H9 (cell line): ENCODE measurements at regions not wholly inside any gene's neighbourhood (a gene's known extent, or its start where the extent isn't known, plus 50 kb on each side); places are given as distances from the start of the nearest gene placed in this dataset.
A peak's percentile ranks its signal among the peaks of the same experiment; 100 is the strongest.

Source experiments
- DNase-seq: peaks from one replicate; pipeline ENCODE4 v3.0.0-alpha.2; 2017
- H2AFZ ChIP-seq: one replicate; pipeline ENCODE4 v1.6.1; 2013; ENCODE audit warnings: mild to moderate bottlenecking, low read length, control low read depth, moderate library complexity
- H2AK5ac ChIP-seq: 2 replicates; pipeline ENCODE4 v1.6.1; 2013; ENCODE audit warnings: low read length, control low read depth, mixed read lengths; ENCODE audit not compliant: insufficient read length
- H2BK120ac ChIP-seq: one replicate; pipeline ENCODE4 v1.6.1; 2013; ENCODE audit warnings: low read depth, mild to moderate bottlenecking, low read length, control low read depth, inconsistent platforms; ENCODE audit not compliant: poor library complexity, severe bottlenecking
- H2BK12ac ChIP-seq: 2 replicates; pipeline ENCODE4 v1.6.1; 2013; ENCODE audit warnings: low read length, control low read depth, mixed read lengths, low read depth; ENCODE audit not compliant: insufficient read length
- H2BK15ac ChIP-seq: 2 replicates; pipeline ENCODE4 v1.6.1; 2013; ENCODE audit warnings: low read depth, low read length, control low read depth
- H2BK20ac ChIP-seq: one replicate; pipeline ENCODE4 v1.6.1; 2013; ENCODE audit warnings: low read depth, mild to moderate bottlenecking, low read length, control low read depth, inconsistent platforms; ENCODE audit not compliant: poor library complexity, severe bottlenecking
- H2BK5ac ChIP-seq: 2 replicates; pipeline ENCODE4 v1.6.1; 2013; ENCODE audit warnings: low read length, control low read depth, mixed read lengths; ENCODE audit not compliant: insufficient read length
- H3K14ac ChIP-seq: 2 replicates; pipeline ENCODE4 v1.6.1; 2013; ENCODE audit warnings: low read length, control low read depth; ENCODE audit not compliant: insufficient read depth
- H3K18ac ChIP-seq: 2 replicates; pipeline ENCODE4 v1.6.1; 2013; ENCODE audit warnings: low read depth, mild to moderate bottlenecking, mixed read lengths, low read length, control low read depth; ENCODE audit not compliant: insufficient read length
- H3K23ac ChIP-seq: 2 replicates; pipeline ENCODE4 v1.6.1; 2013; ENCODE audit warnings: low read length, control low read depth, mixed read lengths, low read depth; ENCODE audit not compliant: insufficient read length
- H3K23me2 ChIP-seq: 2 replicates; pipeline ENCODE4 v1.6.1; 2013; ENCODE audit warnings: low read depth, mild to moderate bottlenecking, mixed read lengths, low read length, control low read depth; ENCODE audit not compliant: insufficient read length, poor library complexity, severe bottlenecking
- H3K27ac ChIP-seq: 2 replicates; pipeline ENCODE4 v1.5.1; 2013; ENCODE audit warnings: low read length, control low read depth, mixed read lengths, low read depth; ENCODE audit not compliant: insufficient read length
- H3K27me3 ChIP-seq: 2 replicates; pipeline ENCODE4 v1.6.1; 2013; ENCODE audit warnings: low read length, control low read depth, inconsistent platforms; ENCODE audit not compliant: insufficient read depth
- H3K4ac ChIP-seq: 2 replicates; pipeline ENCODE4 v1.6.1; 2013; ENCODE audit warnings: low read depth, mild to moderate bottlenecking, control low read depth, inconsistent platforms, low read length, moderate library complexity
- H3K4me1 ChIP-seq: 2 replicates; pipeline ENCODE4 v1.6.1; 2013; ENCODE audit warnings: low read length, control low read depth, inconsistent platforms; ENCODE audit not compliant: insufficient read depth
- H3K4me2 ChIP-seq: 2 replicates; pipeline ENCODE4 v1.6.1; 2013; ENCODE audit warnings: low read length, control low read depth, mixed read lengths; ENCODE audit not compliant: insufficient read length, insufficient read depth
- H3K56ac ChIP-seq: 2 replicates; pipeline ENCODE4 v1.6.1; 2013; ENCODE audit warnings: low read depth, mild to moderate bottlenecking, mixed read lengths, low read length, control low read depth; ENCODE audit not compliant: insufficient read length
- H3K79me1 ChIP-seq: 2 replicates; pipeline ENCODE4 v1.6.1; 2013; ENCODE audit warnings: low read depth, mild to moderate bottlenecking, moderate library complexity, low read length, control low read depth, inconsistent platforms; ENCODE audit not compliant: insufficient read depth, poor library complexity, severe bottlenecking
- H3K79me2 ChIP-seq: 2 replicates; pipeline ENCODE4 v1.6.1; 2013; ENCODE audit warnings: low read length, control low read depth, inconsistent platforms; ENCODE audit not compliant: insufficient read depth
- H3K9ac ChIP-seq: 2 replicates; pipeline ENCODE4 v1.6.1; 2013; ENCODE audit warnings: low read length, control low read depth, mixed read lengths; ENCODE audit not compliant: insufficient read length; ENCODE audit errors: extremely low read depth
- H3K9me3 ChIP-seq: one replicate; pipeline ENCODE4 v1.6.1; 2013; ENCODE audit warnings: low read depth, low read length, inconsistent platforms; ENCODE audit not compliant: control insufficient read depth
- H3T11ph ChIP-seq: one replicate; pipeline ENCODE4 v1.6.1; 2013; ENCODE audit warnings: mild to moderate bottlenecking, low read length, control low read depth, inconsistent platforms
- H4K20me1 ChIP-seq: one replicate; pipeline ENCODE4 v1.6.1; 2013; ENCODE audit not compliant: control insufficient read depth, insufficient read length, insufficient read depth
- H4K5ac ChIP-seq: 2 replicates; pipeline ENCODE4 v1.6.1; 2013; ENCODE audit warnings: low read depth, mild to moderate bottlenecking, mixed read lengths, low read length, control low read depth; ENCODE audit not compliant: insufficient read length
- H4K8ac ChIP-seq: replicated peaks from 2 replicates; pipeline ENCODE4 v1.6.1; 2013; ENCODE audit warnings: low read length, control low read depth, mixed read lengths, low read depth; ENCODE audit not compliant: insufficient read length
- H4K91ac ChIP-seq: 2 replicates; pipeline ENCODE4 v1.6.1; 2013; ENCODE audit warnings: low read depth, mild to moderate bottlenecking, moderate library complexity, mixed read lengths, low read length, control low read depth; ENCODE audit not compliant: insufficient read length
- H3K27ac Mint-ChIP-seq, 3 experiments: 2 replicates in 2 of 3; 3 replicates in 1 of 3; pipeline ENCODE4 v1.8.0; 2020 to 2021; ENCODE audit warnings: mixed read lengths in 3 of 3, mild to moderate bottlenecking in 1 of 3, moderate library complexity in 1 of 3
- H3K27me3 Mint-ChIP-seq: 2 replicates; pipeline ENCODE4 v1.8.0; 2021; ENCODE audit warnings: low read depth, mild to moderate bottlenecking, moderate library complexity, mixed read lengths
- H3K36me3 Mint-ChIP-seq, 3 experiments: 2 replicates in 2 of 3; 3 replicates in 1 of 3; pipeline ENCODE4 v1.8.0; 2020 to 2021; ENCODE audit warnings: low read depth in 3 of 3, mixed read lengths in 3 of 3; ENCODE audit not compliant: insufficient read depth in 1 of 3
- H3K4me1 Mint-ChIP-seq, 2 experiments: 2 replicates each; pipeline ENCODE4 v1.8.0; 2020; ENCODE audit warnings: mixed read lengths in 2 of 2
- H3K4me3 Mint-ChIP-seq, 2 experiments: 2 replicates in 1 of 2; 3 replicates in 1 of 2; pipeline ENCODE4 v1.8.0; 2020 to 2021; ENCODE audit warnings: mild to moderate bottlenecking in 2 of 2, mixed read lengths in 2 of 2, moderate library complexity in 1 of 2
- H3K9me3 Mint-ChIP-seq, 2 experiments: 2 replicates in 1 of 2; 3 replicates in 1 of 2; pipeline ENCODE4 v1.8.0; 2020; ENCODE audit warnings: mild to moderate bottlenecking in 2 of 2, mixed read lengths in 2 of 2, moderate library complexity in 1 of 2
- CTCF ChIP-seq: fragments of 200-600 bp; sonication (generic); conservative IDR thresholded peaks from 3 replicates; pipeline ENCODE4 v1.8.0; 2021; ENCODE audit warnings: antibody characterized with exemption, mild to moderate bottlenecking
- WGBS: extraction: QIAGEN DNeasy Blood & Tissue Kit; methylation state at CpG from one replicate; pipeline ENCODE4 v1.1.7; 2013; ENCODE audit warnings: missing lambda C conversion rate, low lambda C conversion rate, mixed read lengths; ENCODE audit not compliant: insufficient read length; ENCODE audit errors: extremely low coverage; 5-methylcytosine and 5-hydroxymethylcytosine counted together

DNA sequence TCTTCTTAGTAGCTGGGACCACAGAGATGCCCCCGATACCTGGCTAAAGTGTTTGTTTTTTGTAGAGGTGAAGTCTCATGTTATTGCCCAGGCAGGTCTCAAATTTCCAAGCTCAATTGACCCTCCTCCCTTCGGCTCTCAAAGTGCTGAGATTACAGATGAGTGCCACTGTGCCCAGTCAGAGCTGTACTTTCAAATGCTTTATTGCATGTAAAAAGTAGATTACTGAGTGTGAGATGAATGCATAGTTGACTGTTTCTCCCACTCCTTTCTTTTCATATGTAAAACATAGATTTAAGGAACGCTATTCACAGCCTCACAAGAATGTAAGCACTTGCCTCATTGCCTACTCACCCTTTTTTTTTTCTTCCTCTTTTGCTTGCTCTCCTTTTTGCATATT is 984.4 kb upstream of the PABPC4L start:
- peak overlapping the region; percentile 92 to 99 (median 99) for H3K27ac Mint-ChIP-seq
- no peak overlapping the region for H2BK15ac ChIP-seq
- H2AK5ac ChIP-seq: no peak overlapping the region
- H3K14ac ChIP-seq: no peak overlapping the region
- no peaks in the 10 kb centered on the region for H3K23me2 ChIP-seq
- H3K4ac ChIP-seq: no peak overlapping the region
- H3T11ph ChIP-seq: no peak overlapping the region
- no peaks in the 10 kb centered on the region for H4K20me1 ChIP-seq
- H2BK5ac ChIP-seq: no peak overlapping the region
- H3K27me3 ChIP-seq: no peaks in the 10 kb centered on the region
- H3K4me2 ChIP-seq: peak overlapping the region; percentile 14
- H3K9ac ChIP-seq: no peak overlapping the region
- H3K4me1 Mint-ChIP-seq: peaks cover 34 to 35% of the 10 kb centered on the region in 2 experiments
- WGBS: no CpG with 5 or more reads among the region's 3 CpGs
- peak overlapping the region; percentile 24 to 55; a peak in 4 of 5 replicates for H3K4me3 Mint-ChIP-seq
- no peak overlapping the region for H2AFZ ChIP-seq
- peaks cover 14 to 39% (median 15%) of the 10 kb centered on the region in 3 experiments for H3K36me3 Mint-ChIP-seq
- no peak overlapping the region for H2BK20ac ChIP-seq
- H3K27ac ChIP-seq: peak overlapping the region; percentile 91
- H3K9me3 ChIP-seq: no peaks in the 10 kb centered on the region
- no peak overlapping the region for H4K5ac ChIP-seq
- no peak overlapping the region for H2BK12ac ChIP-seq
- H4K91ac ChIP-seq: no peak overlapping the region
- H2BK120ac ChIP-seq: no peak overlapping the region
- H3K4me1 ChIP-seq: peaks cover 8% of the 10 kb centered on the region; the same call in 1 of the 2 replicates
- H3K56ac ChIP-seq: no peak overlapping the region
- H3K79me1 ChIP-seq: no peaks in the 10 kb centered on the region
- no peak overlapping the region for H3K18ac ChIP-seq
- no peak overlapping the region for H4K8ac ChIP-seq
- no peak for TF ChIP-seq CTCF
- H3K23ac ChIP-seq: no peak overlapping the region
- H3K79me2 ChIP-seq: no peaks in the 10 kb centered on the region
- no peaks in the 10 kb centered on the region for H3K27me3 Mint-ChIP-seq
- H3K9me3 Mint-ChIP-seq: peaks cover 23 to 27% of the 10 kb centered on the region in 2 experiments
- peak; percentile 77 for DNase-seq
